ENCODE measurements at regions not wholly inside any gene's neighbourhood (a gene's known extent, or its start where the extent isn't known, plus 50 kb on each side); places are given as distances from the start of the nearest gene placed in this dataset.

DNA sequence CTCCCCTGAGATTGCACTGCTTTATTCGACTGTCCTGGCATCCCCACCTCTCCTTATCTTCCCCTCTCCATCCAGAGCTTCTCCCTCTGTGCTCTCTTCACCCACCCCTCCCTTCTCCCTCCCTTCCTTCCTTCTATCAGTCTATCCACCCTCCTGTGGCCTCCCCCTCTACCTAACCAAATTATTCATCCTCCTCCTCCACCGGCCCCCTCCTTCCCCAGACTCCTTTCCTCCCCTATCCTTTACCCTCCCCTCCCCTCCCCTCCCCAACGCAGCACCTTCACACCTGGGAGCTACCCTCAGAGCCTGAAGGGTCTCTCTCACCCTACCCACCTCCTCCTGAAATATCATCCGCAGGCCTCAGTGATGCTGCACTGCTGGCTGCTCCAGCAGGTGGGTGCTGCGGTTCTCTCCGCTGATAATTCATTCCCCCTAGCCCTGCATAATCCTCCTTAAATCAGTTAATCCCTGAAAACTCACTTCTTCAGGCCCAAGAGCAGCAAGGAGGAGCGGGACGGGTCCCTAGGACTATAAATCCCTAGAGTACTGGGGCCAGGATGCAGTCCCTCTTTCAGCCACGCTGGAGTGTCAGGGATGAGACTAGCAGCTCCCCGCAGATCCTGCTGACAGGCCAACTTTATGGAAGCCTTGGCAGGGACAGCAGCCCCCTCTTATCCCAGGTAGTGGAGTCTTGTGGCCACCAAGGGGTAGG, 97.8 kb downstream of the PCDH1 start:
- ATAC-seq (ENCODE audit: insufficient read depth, low FRiP score): no peak
- 73 to 86% methylated on average over 10 of the region's 10 CpGs for WGBS, 2 donors
- no peak overlapping the region for H3K27ac ChIP-seq (ENCODE audit: low read depth in 1 of 2, low read length in 1 of 2)
- no peak for DNase-seq
- H3K4me1 ChIP-seq (ENCODE audit: control insufficient read depth in 5 of 5, insufficient read depth in 5 of 5, low read length in 5 of 5): no peaks in the 10 kb centered on the region
- TF ChIP-seq, protein P1, sequence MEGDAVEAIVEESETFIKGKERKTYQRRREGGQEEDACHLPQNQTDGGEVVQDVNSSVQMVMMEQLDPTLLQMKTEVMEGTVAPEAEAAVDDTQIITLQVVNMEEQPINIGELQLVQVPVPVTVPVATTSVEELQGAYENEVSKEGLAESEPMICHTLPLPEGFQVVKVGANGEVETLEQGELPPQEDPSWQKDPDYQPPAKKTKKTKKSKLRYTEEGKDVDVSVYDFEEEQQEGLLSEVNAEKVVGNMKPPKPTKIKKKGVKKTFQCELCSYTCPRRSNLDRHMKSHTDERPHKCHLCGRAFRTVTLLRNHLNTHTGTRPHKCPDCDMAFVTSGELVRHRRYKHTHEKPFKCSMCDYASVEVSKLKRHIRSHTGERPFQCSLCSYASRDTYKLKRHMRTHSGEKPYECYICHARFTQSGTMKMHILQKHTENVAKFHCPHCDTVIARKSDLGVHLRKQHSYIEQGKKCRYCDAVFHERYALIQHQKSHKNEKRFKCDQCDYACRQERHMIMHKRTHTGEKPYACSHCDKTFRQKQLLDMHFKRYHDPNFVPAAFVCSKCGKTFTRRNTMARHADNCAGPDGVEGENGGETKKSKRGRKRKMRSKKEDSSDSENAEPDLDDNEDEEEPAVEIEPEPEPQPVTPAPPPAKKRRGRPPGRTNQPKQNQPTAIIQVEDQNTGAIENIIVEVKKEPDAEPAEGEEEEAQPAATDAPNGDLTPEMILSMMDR (IDR thresholded peaks at IDR 0.05; ENCODE audit: control extremely low read depth, extremely low read depth): no peak
- no peaks in the 10 kb centered on the region for H3K36me3 ChIP-seq (ENCODE audit: control insufficient read depth in 4 of 4, insufficient read depth in 4 of 4, low read length in 4 of 4)
- H3K4me3 ChIP-seq: no peak overlapping the region
- H3K27me3 ChIP-seq (ENCODE audit: control insufficient read depth in 3 of 3, insufficient read depth in 3 of 3, low read length in 2 of 3): no peaks in the 10 kb centered on the region
- no peak overlapping the region for H3K9ac ChIP-seq (ENCODE audit: insufficient read depth in 1 of 2, low read length in 2 of 2)
- H3K9me3 ChIP-seq (ENCODE audit: control insufficient read depth in 4 of 4, insufficient read depth in 3 of 4, low read length in 3 of 4): peaks cover 0 to 2% (median 0%) of the 10 kb centered on the region in 4 donors

DNA sequence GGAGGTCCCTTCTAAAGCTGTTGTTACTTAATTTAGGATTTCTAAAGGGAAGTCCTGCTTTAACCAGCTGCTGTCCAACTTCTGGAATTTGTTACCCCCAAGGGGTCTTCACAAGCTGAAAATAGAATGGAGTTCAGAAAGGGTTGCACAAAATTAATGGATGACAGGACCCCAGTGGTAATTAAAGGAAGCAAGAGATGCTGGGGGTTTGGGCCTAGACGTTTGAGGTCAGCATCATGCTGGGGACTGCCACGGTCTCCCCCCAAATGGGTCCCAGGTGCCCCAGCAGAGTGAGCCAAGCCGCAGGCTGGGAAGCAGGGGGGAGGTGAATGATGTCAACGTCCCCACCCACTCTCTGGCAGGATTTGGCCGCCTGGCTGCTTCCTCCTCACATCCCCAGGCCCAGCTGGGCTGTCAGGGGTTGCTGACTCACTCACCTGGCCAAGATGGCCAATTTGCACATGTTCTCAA, 97.5 kb upstream of the ARAP3 start:
- WGBS, 2 donors: 25 to 39% methylated on average over 5 of the region's 5 CpGs
- ATAC-seq (ENCODE audit: insufficient read depth, low FRiP score) (no peak), DNase-seq (no peak)
- Histone ChIP-seq H3K27ac (ENCODE audit: low read depth in 1 of 2, low read length in 1 of 2) (no peak overlapping the region), H3K27me3 (ENCODE audit: control insufficient read depth in 3 of 3, insufficient read depth in 3 of 3, low read length in 2 of 3) (no peaks in the 10 kb centered on the region), H3K4me3 (no peak overlapping the region), H3K36me3 (ENCODE audit: control insufficient read depth in 4 of 4, insufficient read depth in 4 of 4, low read length in 4 of 4) (no peaks in the 10 kb centered on the region), H3K4me1 (ENCODE audit: control insufficient read depth in 5 of 5, insufficient read depth in 5 of 5, low read length in 5 of 5) (no peaks in the 10 kb centered on the region), H3K9ac (ENCODE audit: insufficient read depth in 1 of 2, low read length in 2 of 2) (no peak overlapping the region), H3K9me3 (ENCODE audit: control insufficient read depth in 4 of 4, insufficient read depth in 3 of 4, low read length in 3 of 4) (peaks cover 0 to 2% (median 0%) of the 10 kb centered on the region in 4 donors)
- TF ChIP-seq, protein P1 (IDR thresholded peaks at IDR 0.05; ENCODE audit: control extremely low read depth, extremely low read depth): no peak

DNA sequence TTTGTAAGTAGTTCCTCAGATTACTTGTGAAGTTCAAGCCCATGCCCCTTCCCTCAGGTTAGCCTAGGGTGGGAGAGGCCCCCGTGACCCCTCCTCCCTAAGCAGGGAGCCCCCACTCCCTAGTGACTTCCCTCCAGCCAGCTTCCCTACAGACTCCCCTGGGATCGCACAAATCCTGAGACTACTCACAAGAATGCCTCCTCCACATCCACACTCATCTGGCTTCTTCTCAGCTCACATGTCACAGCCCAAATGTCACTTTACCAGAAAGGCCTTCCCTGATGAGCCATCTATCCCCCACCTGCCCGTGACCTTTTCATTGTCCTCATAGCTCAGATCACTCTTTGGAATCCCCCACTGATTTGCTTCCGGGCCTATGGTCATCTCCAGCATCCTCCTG, 96.7 kb upstream of the ARAP3 start:
- 91% methylated on average over 4 of the region's 4 CpGs for WGBS, 2 donors
- Histone ChIP-seq H3K9me3 (ENCODE audit: control insufficient read depth in 4 of 4, insufficient read depth in 3 of 4, low read length in 3 of 4) (peaks cover 0 to 2% (median 0%) of the 10 kb centered on the region in 4 donors), H3K36me3 (ENCODE audit: control insufficient read depth in 4 of 4, insufficient read depth in 4 of 4, low read length in 4 of 4) (no peaks in the 10 kb centered on the region), H3K27me3 (ENCODE audit: control insufficient read depth in 3 of 3, insufficient read depth in 3 of 3, low read length in 2 of 3) (peaks cover 0 to 2% (median 0%) of the 10 kb centered on the region in 3 donors), H3K4me3 (no peak overlapping the region), H3K9ac (ENCODE audit: insufficient read depth in 1 of 2, low read length in 2 of 2) (no peak overlapping the region), H3K27ac (ENCODE audit: low read depth in 1 of 2, low read length in 1 of 2) (no peak overlapping the region), H3K4me1 (ENCODE audit: control insufficient read depth in 5 of 5, insufficient read depth in 5 of 5, low read length in 5 of 5) (no peaks in the 10 kb centered on the region)
- ATAC-seq (ENCODE audit: insufficient read depth, low FRiP score) (no peak), DNase-seq (no peak)
- TF ChIP-seq, protein P1 (IDR thresholded peaks at IDR 0.05; ENCODE audit: control extremely low read depth, extremely low read depth): no peak
